ENCODE measurements at regions not wholly inside any gene's neighbourhood (a gene's known extent, or its start where the extent isn't known, plus 50 kb on each side); places are given as distances from the start of the nearest gene placed in this dataset.

DNA sequence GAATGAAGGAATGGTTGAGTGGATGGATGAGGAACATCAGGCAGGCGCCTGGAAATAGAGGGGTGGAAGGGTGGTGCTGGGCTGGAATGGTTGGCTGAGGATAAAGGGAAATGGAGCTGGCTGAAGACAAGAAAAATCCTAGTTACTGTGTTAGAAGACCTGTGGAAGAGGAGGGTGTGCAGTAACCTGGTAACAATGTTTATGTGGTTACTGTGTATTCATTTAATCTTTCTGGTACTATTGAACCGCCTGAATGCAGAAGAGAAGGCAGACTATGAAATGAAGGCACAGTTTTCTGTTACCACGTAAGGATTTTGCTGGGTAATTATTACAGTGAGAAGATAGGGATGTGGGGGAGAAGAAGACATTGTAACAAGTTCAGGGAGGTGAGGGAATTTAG lies 110.3 kb upstream of the MGAT5 start:
- no peak for DNase-seq (ENCODE audit: low spot score)

DNA sequence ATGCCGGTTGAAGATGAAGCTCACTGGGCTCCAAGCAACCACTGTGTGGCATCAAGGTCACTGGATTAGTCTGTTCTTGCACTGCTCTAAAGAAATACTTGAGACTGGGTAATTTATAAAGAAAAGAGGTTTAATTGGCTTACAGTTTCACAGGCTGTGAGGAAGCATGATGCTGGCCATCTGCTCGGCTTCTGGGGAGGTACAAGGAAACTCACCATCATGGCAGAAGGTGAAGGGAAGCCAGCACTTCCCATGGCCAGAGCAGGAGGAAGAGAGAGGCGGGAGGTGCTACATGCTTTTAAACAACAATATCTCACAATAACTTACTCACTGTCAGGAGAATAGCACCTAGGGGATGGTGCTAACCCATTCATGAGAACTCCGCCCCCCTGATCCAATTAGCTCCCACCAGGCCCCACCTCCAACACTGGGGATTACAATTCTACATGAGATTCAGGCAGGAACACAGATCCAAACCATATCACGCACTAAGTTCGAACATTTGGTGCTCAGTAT lies 109.7 kb upstream of the MGAT5 start:
- DNase-seq (ENCODE audit: low spot score): no peak

DNA sequence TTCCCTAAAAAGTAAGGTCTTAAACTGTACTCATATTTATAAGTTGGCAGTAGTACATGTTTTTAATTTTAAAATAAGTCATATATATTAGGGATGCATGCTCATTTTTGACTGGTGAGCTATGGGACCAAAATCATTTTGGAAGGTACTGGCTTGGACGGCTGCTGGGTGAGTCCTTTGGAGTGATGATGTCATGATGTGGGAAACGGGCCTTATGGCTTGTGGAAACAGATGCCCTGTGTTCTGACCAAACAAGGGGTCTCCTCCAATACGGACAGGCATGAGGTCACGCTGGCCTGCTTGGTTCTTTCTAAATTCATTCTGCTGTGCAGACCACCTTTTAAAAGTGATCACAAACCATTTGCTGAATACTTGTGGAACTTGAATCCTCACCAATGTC lies 109.2 kb upstream of the MGAT5 start:
- no peak for DNase-seq (ENCODE audit: low spot score)

- no peak for DNase-seq (ENCODE audit: low spot score)
Measured at GRCh38 chr2:134145519-134145918, 108.4 kb upstream of the MGAT5 start.

GRCh38 chr2:134146161-134146560 lies 107.7 kb upstream of the MGAT5 start:
- no peak for DNase-seq (ENCODE audit: low spot score)

DNA sequence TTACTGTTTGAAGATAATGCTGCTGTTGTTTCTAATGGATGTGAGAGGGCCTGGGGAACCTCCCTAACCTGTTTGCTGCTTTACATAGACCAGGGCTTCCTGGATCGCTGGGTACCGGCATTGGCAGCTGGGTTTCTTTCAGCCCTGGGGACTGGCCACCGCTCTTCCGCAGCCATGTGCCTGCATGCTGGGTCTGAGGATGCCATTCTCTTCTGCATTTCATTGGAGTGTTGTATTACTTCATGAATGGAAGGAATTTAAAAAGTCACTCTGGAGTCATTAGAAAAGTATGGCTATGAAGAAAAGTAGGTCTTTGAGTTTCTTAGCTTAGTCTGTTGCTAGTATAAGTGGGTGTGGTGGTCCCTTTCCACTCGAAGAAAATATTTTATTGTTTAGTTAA lies 107.3 kb upstream of the MGAT5 start:
- no peak for DNase-seq (ENCODE audit: low spot score)

- DNase-seq (ENCODE audit: low spot score): no peak
Measured at GRCh38 chr2:134148172-134148571, 105.7 kb upstream of the MGAT5 start.

DNA sequence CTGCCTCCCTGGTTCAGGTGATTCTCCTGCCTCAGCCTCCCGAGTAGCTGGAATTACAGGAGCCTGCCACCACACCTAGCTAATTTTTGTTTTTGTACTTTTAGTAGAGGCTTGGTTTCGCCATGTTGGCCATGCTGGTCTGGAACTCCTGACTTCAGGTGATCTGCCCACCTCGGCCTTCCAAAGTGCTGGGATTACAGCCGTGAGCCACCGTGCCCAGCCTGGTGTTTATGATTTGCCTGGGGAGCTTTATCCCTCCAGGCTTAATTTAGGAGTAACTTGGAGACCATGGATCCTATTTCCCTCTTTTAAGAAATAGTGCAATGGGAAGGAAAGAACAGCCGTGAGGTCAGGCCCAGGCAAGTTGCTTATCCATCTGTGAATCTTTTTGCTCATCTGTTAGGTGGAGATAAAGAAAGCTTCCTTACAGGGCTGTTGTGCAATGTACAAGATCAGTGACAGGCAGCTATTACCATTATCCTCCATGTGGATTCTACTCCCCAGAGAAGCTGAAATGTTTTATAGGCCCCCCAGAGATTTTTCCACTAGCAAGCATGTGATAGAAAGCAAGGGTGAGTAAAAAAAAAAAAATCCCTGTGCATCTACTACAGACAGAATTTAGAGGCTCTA lies 104.9 kb upstream of the MGAT5 start:
- DNase-seq (ENCODE audit: low spot score): no peak

DNA sequence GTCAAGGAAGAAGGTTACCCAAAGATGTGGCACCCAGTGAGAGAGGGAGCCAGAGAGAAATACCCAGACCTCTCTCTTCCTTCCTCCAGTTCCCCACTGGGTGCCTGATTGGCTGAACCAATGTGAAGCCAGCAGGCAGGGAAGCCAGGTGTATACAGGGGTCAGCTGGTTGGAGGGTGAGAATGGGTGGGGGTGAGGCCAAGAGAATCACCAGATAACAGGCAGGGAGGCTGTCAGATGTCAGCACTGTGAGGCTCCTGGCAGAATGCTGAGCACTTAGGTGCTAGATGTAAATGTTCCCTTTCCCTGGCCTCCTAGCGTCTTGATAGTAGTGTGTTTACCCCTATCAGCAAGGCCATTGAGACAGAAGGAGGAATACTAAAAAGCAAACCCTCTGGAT lies 104.0 kb upstream of the MGAT5 start:
- no peak for DNase-seq (ENCODE audit: low spot score)

- DNase-seq (ENCODE audit: low spot score): no peak
Measured at GRCh38 chr2:134150760-134151159, 103.1 kb upstream of the MGAT5 start.

GRCh38 chr2:134152045-134153010 lies 101.5 kb upstream of the MGAT5 start:
- no peak for DNase-seq (ENCODE audit: low spot score)

- DNase-seq (ENCODE audit: low spot score): no peak
Measured at GRCh38 chr2:134153294-134153880, 100.5 kb upstream of the MGAT5 start.

- DNase-seq (ENCODE audit: low spot score): no peak
Measured at GRCh38 chr2:134154246-134154645, 99.6 kb upstream of the MGAT5 start.

DNA sequence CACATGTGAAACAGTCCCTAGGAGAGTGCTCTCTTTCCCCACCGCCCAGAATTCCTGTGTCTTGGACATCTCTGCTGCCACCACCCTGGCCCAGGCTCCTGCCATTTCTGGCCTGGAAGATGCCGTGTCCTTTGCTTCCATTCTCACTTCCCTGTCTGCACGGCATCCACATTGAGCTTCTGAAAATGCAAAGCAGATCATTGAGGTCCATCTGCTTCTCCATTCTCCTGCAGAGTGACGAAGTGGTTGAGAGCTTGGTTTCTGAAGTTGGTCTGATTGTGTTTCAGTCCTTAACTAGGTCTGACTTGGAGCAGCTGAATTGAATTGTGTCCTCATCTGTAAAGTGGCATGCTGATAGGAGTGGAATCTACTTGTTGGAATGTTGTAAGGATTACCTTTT lies 98.7 kb upstream of the MGAT5 start:
- no peak for DNase-seq (ENCODE audit: low spot score)

- DNase-seq (ENCODE audit: low spot score): no peak
Measured at GRCh38 chr2:134158295-134158694, 95.6 kb upstream of the MGAT5 start.

GRCh38 chr2:134161170-134161547 lies 92.7 kb upstream of the MGAT5 start:
- DNase-seq (ENCODE audit: low spot score): no peak

- DNase-seq (ENCODE audit: low spot score): no peak
Measured at GRCh38 chr2:134163336-134163735, 90.5 kb upstream of the MGAT5 start.

GRCh38 chr2:134164306-134164705 lies 89.6 kb upstream of the MGAT5 start:
- DNase-seq (ENCODE audit: low spot score): no peak

- no peak for DNase-seq (ENCODE audit: low spot score)
Measured at GRCh38 chr2:134167015-134167414, 86.9 kb upstream of the MGAT5 start.

DNA sequence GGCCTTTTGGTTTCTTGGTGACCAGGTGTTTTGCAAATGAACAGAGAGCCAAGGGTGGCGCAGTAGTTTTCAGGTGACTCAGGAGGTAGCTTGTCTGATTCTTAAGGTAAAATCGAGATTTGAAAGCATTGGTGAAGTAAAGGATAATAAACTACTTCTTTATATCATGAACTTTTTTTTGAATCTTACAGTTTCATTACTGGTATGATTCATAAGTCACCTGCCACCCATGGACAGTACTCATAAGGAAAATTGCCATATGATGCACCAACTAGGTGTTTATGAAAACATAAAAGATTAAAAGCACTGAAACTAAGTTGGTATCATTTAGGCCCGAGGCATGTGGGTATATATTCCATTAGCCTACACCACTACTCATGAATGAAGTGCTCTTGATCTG lies 84.1 kb upstream of the MGAT5 start:
- no peak for DNase-seq (ENCODE audit: low spot score)

GRCh38 chr2:134170294-134170693 lies 83.6 kb upstream of the MGAT5 start:
- DNase-seq (ENCODE audit: low spot score): no peak

DNA sequence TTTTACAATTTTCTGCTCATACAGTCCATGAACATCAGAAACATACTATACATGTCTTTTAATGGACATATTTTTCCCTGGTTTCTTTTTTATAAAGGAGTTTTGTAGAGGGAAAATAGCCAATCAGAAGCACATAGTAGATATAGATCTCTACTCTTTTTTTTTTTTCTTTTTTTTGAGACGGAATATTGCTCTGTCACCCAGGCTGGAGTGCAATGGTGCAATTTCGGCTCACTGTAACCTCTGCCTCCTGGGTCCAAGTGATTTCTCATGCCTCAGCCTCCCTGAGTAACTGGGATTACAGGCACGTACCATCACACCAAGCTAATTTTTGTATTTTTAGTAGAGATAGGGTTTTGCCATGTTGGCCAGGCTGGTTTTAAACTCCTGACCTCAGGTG lies 83.2 kb upstream of the MGAT5 start:
- DNase-seq (ENCODE audit: low spot score): no peak
